Common myeloid progenitor, CD34-positive (primary cell): ENCODE measurements at regions not wholly inside any gene's neighbourhood (a gene's known extent, or its start where the extent isn't known, plus 50 kb on each side); places are given as distances from the start of the nearest gene placed in this dataset.
A peak's percentile ranks its signal among the peaks of the same experiment; 100 is the strongest.
"Not testable (repeated sequence)": the region's sequence is repeated elsewhere in the genome, so short reads cannot be mapped to it uniquely, and the experiment has no call there.

Experiments used
- CTCF ChIA-PET: fragments of 350-600 bp; sonication (Branson Sonifier 250); formaldehyde crosslinking; loops from one replicate; lab custom pipeline; 2021; ENCODE audit warnings: antibody characterized with exemption; lab: Charles Lee
- POLR2A ChIA-PET: fragments of 350-600 bp; sonication (Branson Sonifier 250); formaldehyde crosslinking; loops from one replicate; lab custom pipeline; 2021; ENCODE audit warnings: antibody characterized with exemption; lab: Charles Lee
- DNase-seq, 3 donors: peaks; one replicate each; pipeline versions ENCODE4 v3.0.0 to v3.0.0-alpha.2; 2013
- H3K27ac ChIP-seq, 2 experiments: 1 replicate in 1 of 2; 2 replicates in 1 of 2; pipeline ENCODE4 v1.7.0; 2013; ENCODE audit warnings: inconsistent platforms in 2 of 2, low read length in 2 of 2, mild to moderate bottlenecking in 2 of 2, low read depth in 1 of 2, moderate library complexity in 1 of 2; ENCODE audit not compliant: severe bottlenecking in 2 of 2, insufficient read depth in 1 of 2, poor library complexity in 1 of 2
- H3K27me3 ChIP-seq, 5 experiments: replicated peaks in 2 of 5; 1 replicate in 3 of 5; 2 replicates in 2 of 5; pipeline versions ENCODE4 v1.6.1 to v1.7.0; 2013; ENCODE audit warnings: low read length in 4 of 5, mild to moderate bottlenecking in 2 of 5, moderate library complexity in 2 of 5, inconsistent platforms in 1 of 5; ENCODE audit not compliant: insufficient read depth in 5 of 5, control insufficient read depth in 4 of 5
- H3K36me3 ChIP-seq, 4 experiments: 1 replicate in 2 of 4; 2 replicates in 2 of 4; pipeline versions ENCODE4 v1.6.1 to v1.7.0; 2013; ENCODE audit warnings: low read length in 3 of 4, control low read depth in 1 of 4, mild to moderate bottlenecking in 1 of 4; ENCODE audit not compliant: control insufficient read depth in 4 of 4, insufficient read depth in 4 of 4
- H3K4me1 ChIP-seq, 4 experiments: 1 replicate in 3 of 4; 2 replicates in 1 of 4; pipeline versions ENCODE4 v1.6.1 to v1.7.1; 2013; ENCODE audit warnings: low read length in 3 of 4, mild to moderate bottlenecking in 3 of 4, control low read depth in 1 of 4, inconsistent platforms in 1 of 4, moderate library complexity in 1 of 4; ENCODE audit not compliant: control insufficient read depth in 4 of 4, insufficient read depth in 4 of 4; ENCODE audit errors: control extremely low read depth in 1 of 4
- H3K4me3 ChIP-seq, 7 experiments: 1 replicate in 4 of 7; 2 replicates in 3 of 7; pipeline versions ENCODE4 v1.5.1 to v1.7.0; 2013; ENCODE audit warnings: mild to moderate bottlenecking in 7 of 7, low read length in 6 of 7, moderate library complexity in 6 of 7, inconsistent platforms in 2 of 7, low read depth in 2 of 7, control low read depth in 1 of 7; ENCODE audit not compliant: insufficient read depth in 4 of 7, control insufficient read depth in 1 of 7; ENCODE audit errors: extremely low read depth in 1 of 7
- H3K9me3 ChIP-seq, 5 experiments: 1 replicate in 4 of 5; 2 replicates in 1 of 5; pipeline versions ENCODE4 v1.6.1 to v1.7.1; 2013; ENCODE audit warnings: low read length in 4 of 5, mild to moderate bottlenecking in 2 of 5, inconsistent platforms in 1 of 5, low read depth in 1 of 5, moderate library complexity in 1 of 5; ENCODE audit not compliant: control insufficient read depth in 4 of 5, insufficient read depth in 2 of 5; ENCODE audit errors: control extremely low read depth in 1 of 5
- WGBS: methylation state at CpG from one replicate; pipeline ENCODE4 v1.1.5; 2013; ENCODE audit not compliant: insufficient coverage; 5-methylcytosine and 5-hydroxymethylcytosine counted together

DNA sequence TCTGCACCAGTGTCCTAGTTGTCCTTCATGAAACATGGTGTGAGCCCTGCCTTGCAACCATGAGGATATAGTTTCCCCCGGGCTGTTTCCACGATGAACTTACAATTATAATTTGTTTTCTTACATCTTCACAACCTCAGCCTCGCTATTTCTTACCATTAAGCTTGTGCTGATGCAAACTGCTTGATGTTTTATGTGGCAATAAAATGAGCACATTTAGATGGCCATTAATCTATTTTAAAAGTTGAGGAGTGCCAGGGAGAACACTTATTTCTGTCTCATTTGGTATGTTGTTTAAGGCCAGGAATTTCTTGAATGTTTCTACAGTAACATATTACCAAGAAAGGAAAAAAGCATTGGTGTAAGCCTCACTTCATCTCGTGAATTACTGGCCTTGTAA lies 214.5 kb upstream of the SLC8A1 start:
- Histone ChIP-seq H3K36me3 (no peaks in the 10 kb centered on the region), H3K4me3 (no peak overlapping the region), H3K27ac (no peak overlapping the region), H3K27me3 (no peaks in the 10 kb centered on the region), H3K9me3 (no peaks in the 10 kb centered on the region), H3K4me1 (peaks cover 0 to 11% (median 8%) of the 10 kb centered on the region in 4 experiments)
- 100% methylated on average over 1 of the region's 4 CpGs for WGBS
- DNase-seq, result no peak
- ChIA-PET POLR2A (no interaction called here), CTCF (no interaction called here)

- ChIA-PET POLR2A (no interaction called here), CTCF (interaction anchor here (0.6 kb wide), 1 partner anchor 12 kb away, joined by 3 read pairs; no protein-coding TSS in a partner anchor)
- H3K4me3 ChIP-seq, result peak overlapping the region in 1 of 7 experiments; percentile 10
- WGBS, result 0% methylated on average over 1 of the region's 3 CpGs
- peak in 2 of 3 donors; percentile 31 to 35 for DNase-seq
- H3K4me1 ChIP-seq, result peaks cover 0 to 11% (median 8%) of the 10 kb centered on the region in 4 experiments
- no peaks in the 10 kb centered on the region for H3K9me3 ChIP-seq
- no peaks in the 10 kb centered on the region for H3K36me3 ChIP-seq
- H3K27ac ChIP-seq, result peak overlapping the region in 1 of 2 experiments; percentile 34
- H3K27me3 ChIP-seq, result no peaks in the 10 kb centered on the region
Measured at GRCh38 chr2:40668425-40668824, 216.5 kb upstream of the SLC8A1 start.

GRCh38 chr2:40676134-40676790 lies 224.4 kb upstream of the SLC8A1 start:
- H3K27me3 ChIP-seq, H3K27ac ChIP-seq, H3K9me3 ChIP-seq, H3K36me3 ChIP-seq, CTCF ChIA-PET, H3K4me3 ChIP-seq, POLR2A ChIA-PET, H3K4me1 ChIP-seq, DNase-seq: not testable (repeated sequence)
- 100% methylated on average over 1 of the region's 4 CpGs for WGBS

DNA sequence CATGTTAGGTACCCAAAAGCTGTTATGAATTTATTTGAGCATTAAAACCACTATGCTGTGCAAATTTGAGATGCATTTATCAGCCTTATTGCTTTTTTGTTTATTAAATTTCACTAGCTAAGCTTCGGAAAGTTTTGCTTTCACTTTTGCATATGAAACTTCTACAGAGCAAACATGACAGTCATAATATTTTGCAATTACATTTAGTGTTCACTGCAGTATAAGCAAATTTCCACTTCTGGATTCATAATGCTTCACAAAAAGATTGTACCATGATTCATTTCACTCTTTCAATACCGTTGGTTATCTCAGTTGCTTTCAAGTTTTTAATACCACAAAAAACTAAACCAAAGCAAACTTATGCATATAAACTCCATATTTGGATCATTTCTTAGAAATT lies 228.7 kb upstream of the SLC8A1 start:
- 33% methylated on average over 1 of the region's 2 CpGs for WGBS
- ChIA-PET POLR2A (no interaction called here), CTCF (interaction anchor here (1.0 kb wide), 1 partner anchor 12 kb away, joined by 3 read pairs; no protein-coding TSS in a partner anchor)
- Histone ChIP-seq H3K27me3 (no peaks in the 10 kb centered on the region), H3K4me3 (peak overlapping the region in 5 of 7 experiments; percentile 33 to 73 (median 44)), H3K4me1 (peaks cover 0 to 8% (median 3%) of the 10 kb centered on the region in 4 experiments), H3K9me3 (peaks cover 0 to 8% (median 0%) of the 10 kb centered on the region in 5 experiments), H3K36me3 (no peaks in the 10 kb centered on the region), H3K27ac (peak overlapping the region; percentile 17 to 65)
- DNase-seq, result peak in 2 of 3 donors; percentile 58 to 65

GRCh38 chr2:40690036-40690435 lies 238.1 kb upstream of the SLC8A1 start:
- CTCF ChIA-PET, result interaction anchor here (1.0 kb wide), 1 partner anchor 11 kb away, joined by 3 read pairs; no protein-coding TSS in a partner anchor
- H3K4me1 ChIP-seq, result no peaks in the 10 kb centered on the region
- no peaks in the 10 kb centered on the region for H3K9me3 ChIP-seq
- 94% methylated on average over 3 of the region's 3 CpGs for WGBS
- no peak overlapping the region for H3K27ac ChIP-seq
- H3K36me3 ChIP-seq, result no peaks in the 10 kb centered on the region
- POLR2A ChIA-PET, result no interaction called here
- no peak for DNase-seq
- no peak overlapping the region for H3K4me3 ChIP-seq
- H3K27me3 ChIP-seq, result no peaks in the 10 kb centered on the region

- H3K4me3 ChIP-seq, result no peak overlapping the region
- no peaks in the 10 kb centered on the region for H3K9me3 ChIP-seq
- no peaks in the 10 kb centered on the region for H3K27me3 ChIP-seq
- 80% methylated on average over 1 of the region's 3 CpGs for WGBS
- no peaks in the 10 kb centered on the region for H3K36me3 ChIP-seq
- POLR2A ChIA-PET, result no interaction called here
- no peaks in the 10 kb centered on the region for H3K4me1 ChIP-seq
- no peak overlapping the region for H3K27ac ChIP-seq
- CTCF ChIA-PET, result interaction anchor here (1.0 kb wide), 1 partner anchor 10 kb away, joined by 3 read pairs; no protein-coding TSS in a partner anchor
- DNase-seq, result no peak
Measured at GRCh38 chr2:40690525-40690924, 238.6 kb upstream of the SLC8A1 start.

- no peak for DNase-seq
- Histone ChIP-seq H3K4me1 (no peaks in the 10 kb centered on the region), H3K27ac (no peak overlapping the region), H3K27me3 (no peaks in the 10 kb centered on the region), H3K9me3 (no peaks in the 10 kb centered on the region), H3K4me3 (no peak overlapping the region), H3K36me3 (no peaks in the 10 kb centered on the region)
- 74% methylated on average over 5 of the region's 5 CpGs for WGBS
- POLR2A ChIA-PET, result no interaction called here
- CTCF ChIA-PET, result interaction anchor here (0.7 to 1.3 kb wide), 2 partner anchors 10 to 791 kb away, joined by 3 read pairs; no protein-coding TSS in a partner anchor
Measured at GRCh38 chr2:40700231-40700954, 248.5 kb upstream of the SLC8A1 start.
